Right lung (tissue), 2 donors: ENCODE measurements at regions not wholly inside any gene's neighbourhood (a gene's known extent, or its start where the extent isn't known, plus 50 kb on each side); places are given as distances from the start of the nearest gene placed in this dataset.
A peak's percentile ranks its signal among the peaks of the same experiment; 100 is the strongest.

Experiments
- DNase-seq, 2 donors: peaks; one replicate each; pipeline ENCODE4 v3.0.0-alpha.2; 2013

GRCh38 chr10:50936335-50936734 is 50.9 kb upstream of the A1CF start:
- no peak for DNase-seq

- DNase-seq = peak; percentile 31 to 40
Measured at GRCh38 chr10:50937230-50937907, 51.9 kb upstream of the A1CF start.

- DNase-seq = no peak
Measured at GRCh38 chr10:50941629-50942028, 56.2 kb upstream of the A1CF start.

GRCh38 chr10:50946991-50947781 is 61.8 kb upstream of the A1CF start:
- no peak for DNase-seq

GRCh38 chr10:50951365-50951764 is 65.9 kb upstream of the A1CF start:
- DNase-seq = no peak

GRCh38 chr10:50961297-50961696 is 75.9 kb upstream of the A1CF start:
- no peak for DNase-seq

- no peak for DNase-seq
Measured at GRCh38 chr10:50963063-50963462, 77.6 kb upstream of the A1CF start.

GRCh38 chr10:50968386-50969091 is 83.1 kb upstream of the A1CF start:
- DNase-seq = no peak

GRCh38 chr10:50972591-50972990 is 87.2 kb upstream of the A1CF start:
- DNase-seq = no peak

- DNase-seq = no peak
Measured at GRCh38 chr10:50981385-50981784, 92.9 kb upstream of the PRKG1 start.

- no peak for DNase-seq
Measured at GRCh38 chr10:50981904-50982303, 92.4 kb upstream of the PRKG1 start.

GRCh38 chr10:50982989-50983388 is 91.3 kb upstream of the PRKG1 start:
- no peak for DNase-seq

GRCh38 chr10:50987934-50988333 is 86.4 kb upstream of the PRKG1 start:
- no peak for DNase-seq

GRCh38 chr10:50988792-50989191 is 85.5 kb upstream of the PRKG1 start:
- peak in 1 of 2 donors; percentile 27 for DNase-seq

GRCh38 chr10:50990568-50991455 is 83.5 kb upstream of the PRKG1 start:
- peak; percentile 76 to 84 for DNase-seq

- DNase-seq = peak; percentile 73 to 79
Measured at GRCh38 chr10:50991456-50992355, 82.6 kb upstream of the PRKG1 start.

- DNase-seq = peak in 1 of 2 donors; percentile 36
Measured at GRCh38 chr10:50992356-50992901, 81.9 kb upstream of the PRKG1 start.

GRCh38 chr10:50992972-50993766 is 81.1 kb upstream of the PRKG1 start:
- DNase-seq = peak in 1 of 2 donors; percentile 85

- peak; percentile 78 to 85 for DNase-seq
Measured at GRCh38 chr10:50993771-50994251, 80.5 kb upstream of the PRKG1 start.
